ENCODE measurements at regions not wholly inside any gene's neighbourhood (a gene's known extent, or its start where the extent isn't known, plus 50 kb on each side); places are given as distances from the start of the nearest gene placed in this dataset.

DNA sequence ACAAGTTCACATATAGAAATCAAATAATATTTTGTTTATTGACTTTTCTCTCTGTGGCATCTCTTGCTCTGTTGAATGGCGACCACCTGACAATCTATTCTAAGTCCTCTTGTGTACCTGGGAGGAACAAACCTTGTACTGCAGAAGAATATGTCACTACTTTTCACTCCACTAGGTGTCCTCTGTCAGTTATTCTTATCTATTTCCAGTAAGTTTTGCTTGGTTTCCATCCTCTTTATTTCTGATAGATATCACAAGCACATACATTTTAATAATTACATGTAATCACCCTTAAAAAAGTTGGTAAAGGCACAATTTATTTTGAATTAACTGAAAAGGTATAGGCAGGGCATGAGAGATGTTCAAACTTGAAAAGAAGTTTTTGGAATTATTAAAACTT lies 238.4 kb downstream of the SNCA start:
- TF ChIP-seq EP300 (IDR thresholded peaks at IDR 0.05), result no peak
- TF ChIP-seq, protein P1, sequence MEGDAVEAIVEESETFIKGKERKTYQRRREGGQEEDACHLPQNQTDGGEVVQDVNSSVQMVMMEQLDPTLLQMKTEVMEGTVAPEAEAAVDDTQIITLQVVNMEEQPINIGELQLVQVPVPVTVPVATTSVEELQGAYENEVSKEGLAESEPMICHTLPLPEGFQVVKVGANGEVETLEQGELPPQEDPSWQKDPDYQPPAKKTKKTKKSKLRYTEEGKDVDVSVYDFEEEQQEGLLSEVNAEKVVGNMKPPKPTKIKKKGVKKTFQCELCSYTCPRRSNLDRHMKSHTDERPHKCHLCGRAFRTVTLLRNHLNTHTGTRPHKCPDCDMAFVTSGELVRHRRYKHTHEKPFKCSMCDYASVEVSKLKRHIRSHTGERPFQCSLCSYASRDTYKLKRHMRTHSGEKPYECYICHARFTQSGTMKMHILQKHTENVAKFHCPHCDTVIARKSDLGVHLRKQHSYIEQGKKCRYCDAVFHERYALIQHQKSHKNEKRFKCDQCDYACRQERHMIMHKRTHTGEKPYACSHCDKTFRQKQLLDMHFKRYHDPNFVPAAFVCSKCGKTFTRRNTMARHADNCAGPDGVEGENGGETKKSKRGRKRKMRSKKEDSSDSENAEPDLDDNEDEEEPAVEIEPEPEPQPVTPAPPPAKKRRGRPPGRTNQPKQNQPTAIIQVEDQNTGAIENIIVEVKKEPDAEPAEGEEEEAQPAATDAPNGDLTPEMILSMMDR (IDR thresholded peaks at IDR 0.05), result no peak
- TF ChIP-seq POLR2A (IDR thresholded peaks at IDR 0.05), result no peak
- TF ChIP-seq POLR2AphosphoS5 (IDR thresholded peaks at IDR 0.05), result no peak
